ENCODE measurements at regions not wholly inside any gene's neighbourhood (a gene's known extent, or its start where the extent isn't known, plus 50 kb on each side); places are given as distances from the start of the nearest gene placed in this dataset.

- TF ChIP-seq POLR2A (IDR thresholded peaks at IDR 0.05; ENCODE audit: low read depth, low read length) (no peak), POLR2AphosphoS5 (IDR thresholded peaks at IDR 0.05; ENCODE audit: low read depth, low read length) (no peak), TAF1 (IDR thresholded peaks at IDR 0.05; ENCODE audit: borderline replicate concordance, low read depth, low read length) (no peak)
Observed at GRCh38 chr13:104975272-104975671, 1560.2 kb downstream of the EFNB2 start.

Measured in GM12892 (cell line).